ENCODE measurements at regions not wholly inside any gene's neighbourhood (a gene's known extent, or its start where the extent isn't known, plus 50 kb on each side); places are given as distances from the start of the nearest gene placed in this dataset.

DNA sequence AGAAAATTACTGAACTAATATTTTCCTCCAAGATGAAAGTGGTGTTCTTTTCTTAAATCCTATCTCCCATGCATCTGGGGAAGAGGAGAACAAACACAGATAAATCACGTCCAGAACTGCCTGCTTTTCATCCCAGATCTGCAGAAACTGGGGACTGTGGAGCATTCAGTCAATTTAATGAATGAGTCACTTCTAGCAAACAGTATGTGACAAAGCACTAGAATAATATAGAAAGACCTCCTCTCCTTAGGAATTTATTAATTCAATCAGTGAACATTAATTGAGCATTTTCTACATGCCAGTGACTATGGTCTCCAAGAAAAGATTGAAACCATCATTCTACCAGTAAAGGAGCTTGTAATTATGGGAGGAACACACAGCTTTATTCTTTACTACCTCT, 693.4 kb upstream of the ID2 start:
- no peak for DNase-seq

DNA sequence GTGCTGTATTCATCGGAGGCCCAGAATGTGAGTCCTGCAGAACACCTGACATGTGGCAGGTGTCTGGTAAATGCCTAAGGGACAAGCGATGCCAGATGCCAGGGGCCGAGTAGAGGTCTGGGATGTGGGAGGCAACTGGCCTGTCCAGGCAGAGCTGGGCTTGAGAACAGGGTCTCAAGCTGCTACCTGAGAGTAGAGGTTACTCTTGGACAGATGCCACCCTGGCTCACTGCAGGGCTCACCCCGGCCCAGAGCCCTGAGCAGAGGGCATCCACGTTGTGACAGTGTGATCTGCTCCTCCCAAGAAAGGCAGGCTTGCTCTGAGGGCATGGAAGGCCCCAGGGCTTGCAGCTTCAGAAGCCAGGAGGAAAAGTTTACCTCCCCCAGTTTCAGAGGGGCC, 692.0 kb upstream of the ID2 start:
- DNase-seq: no peak

DNA sequence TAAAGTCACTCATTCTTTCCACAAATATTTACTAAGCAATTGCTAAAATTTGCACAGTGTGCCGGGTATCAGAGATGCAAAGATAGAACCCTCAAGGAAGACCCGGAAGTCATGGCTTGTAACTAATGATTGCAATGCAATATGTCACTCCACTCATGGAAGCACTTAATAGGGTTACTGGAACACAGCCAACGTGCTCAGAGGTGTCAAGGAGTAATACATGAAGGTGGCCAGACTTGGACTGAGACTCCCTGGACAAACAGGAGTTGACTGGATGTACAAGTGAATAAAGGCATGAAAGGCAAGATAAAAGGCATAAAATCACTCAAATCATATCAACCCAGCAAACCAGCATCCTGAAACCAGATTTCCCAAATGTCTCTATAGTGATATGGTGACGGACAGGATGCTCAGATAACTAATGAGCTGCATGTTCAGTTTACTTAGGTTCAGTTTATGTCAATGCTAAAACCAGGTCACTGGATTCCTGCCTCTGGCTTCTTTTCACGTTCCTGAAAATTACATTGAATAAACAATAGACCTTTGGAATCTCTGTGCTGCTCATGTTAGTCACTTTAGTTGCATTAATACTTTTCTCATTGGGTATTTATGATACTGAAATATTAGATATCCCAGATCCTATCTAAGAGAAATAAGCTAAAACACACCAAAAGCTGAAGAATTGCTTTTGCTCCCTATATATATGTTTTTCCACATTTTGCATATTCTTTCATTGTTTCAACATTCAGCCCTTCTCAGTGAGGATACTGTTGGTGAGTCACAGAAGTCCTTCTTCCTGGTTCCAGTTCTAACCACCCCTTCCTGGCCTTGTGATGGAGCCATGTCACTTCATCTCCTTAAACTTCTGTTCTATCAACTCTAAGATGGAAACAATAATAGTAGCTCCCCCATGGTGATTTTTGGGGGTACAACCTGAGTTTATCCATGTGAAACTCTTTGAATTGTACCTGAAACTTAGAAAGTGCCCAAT, 688.9 kb upstream of the ID2 start:
- DNase-seq: no peak

DNA sequence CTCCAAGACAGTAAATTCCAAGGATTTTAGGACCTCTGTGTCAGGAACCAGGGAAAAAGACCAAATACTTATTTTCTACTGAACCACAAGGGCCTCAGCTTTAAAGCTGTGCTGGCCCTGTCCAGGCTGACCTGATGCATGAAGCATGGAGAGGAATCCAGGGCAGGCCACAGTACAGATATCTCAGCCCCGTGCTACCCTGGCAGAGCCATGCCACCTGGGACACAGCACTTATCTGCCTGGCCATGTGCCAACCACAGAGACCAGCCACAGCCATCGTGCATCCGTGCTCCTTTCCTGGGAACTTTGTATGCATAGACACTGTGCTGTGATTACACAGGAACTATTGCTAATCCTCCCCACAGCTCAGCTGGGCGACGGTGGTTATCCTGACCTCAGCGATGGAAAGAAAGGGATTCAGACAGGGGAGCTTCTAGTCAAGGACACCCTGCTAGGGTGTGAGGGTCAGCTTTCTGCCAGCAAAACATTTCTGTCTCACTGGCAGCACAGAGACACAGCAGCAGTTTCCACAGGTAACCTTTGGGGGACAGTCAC, 687.4 kb upstream of the ID2 start:
- no peak for DNase-seq

DNA sequence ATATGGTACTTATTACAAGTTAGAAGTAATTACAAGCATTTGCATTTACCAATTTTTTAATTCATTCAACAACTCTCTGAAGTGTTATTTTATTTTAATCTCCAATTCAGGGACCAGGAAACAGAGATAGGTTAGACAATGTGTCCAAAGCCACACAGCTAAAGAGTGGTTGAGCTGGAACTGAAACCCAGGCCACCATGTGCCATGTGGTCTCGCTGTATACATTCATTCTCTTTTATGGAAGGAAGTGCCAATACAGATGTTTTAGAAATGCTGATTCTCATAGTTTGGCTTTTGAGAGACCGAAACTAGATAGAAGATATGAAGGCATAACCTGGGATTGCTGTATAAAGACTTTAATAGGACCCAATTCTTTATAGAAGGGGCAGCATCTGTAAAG, 684.6 kb upstream of the ID2 start:
- no peak for DNase-seq

DNA sequence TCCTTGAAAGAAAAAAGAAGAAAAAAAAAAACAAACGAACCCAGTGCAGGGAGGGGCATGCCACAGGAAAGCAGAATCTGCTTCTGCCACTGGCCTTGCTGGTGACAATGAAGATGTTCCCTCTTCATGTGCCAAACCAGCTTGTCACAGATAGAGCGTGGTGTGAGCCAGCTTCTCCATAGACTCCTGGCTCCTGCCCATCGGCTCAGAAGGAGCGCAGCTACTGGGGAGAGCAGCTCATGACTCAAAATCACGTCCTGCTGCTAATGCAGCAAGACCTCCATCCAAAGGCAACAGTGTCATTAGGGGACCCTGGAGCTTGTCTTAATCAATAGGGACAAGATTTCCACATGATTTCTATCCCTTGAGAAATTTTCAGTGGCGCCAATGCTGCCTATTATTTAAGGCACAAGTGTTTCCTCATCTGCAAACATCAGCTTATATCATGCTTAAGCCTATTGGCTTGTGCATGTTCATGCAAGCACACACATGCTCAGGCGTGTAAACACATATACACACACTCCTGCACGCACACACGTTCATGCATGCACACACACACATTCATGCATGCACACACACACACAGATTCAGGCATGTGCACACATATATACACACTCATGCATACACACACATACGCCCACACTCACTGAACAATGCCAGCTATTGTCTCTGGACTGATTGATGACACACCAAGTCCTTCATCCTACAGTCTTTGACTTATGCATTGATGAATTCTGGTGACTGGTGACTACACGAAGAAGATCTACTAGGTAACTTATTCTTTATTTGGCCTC, 682.0 kb upstream of the ID2 start:
- no peak for DNase-seq

DNA sequence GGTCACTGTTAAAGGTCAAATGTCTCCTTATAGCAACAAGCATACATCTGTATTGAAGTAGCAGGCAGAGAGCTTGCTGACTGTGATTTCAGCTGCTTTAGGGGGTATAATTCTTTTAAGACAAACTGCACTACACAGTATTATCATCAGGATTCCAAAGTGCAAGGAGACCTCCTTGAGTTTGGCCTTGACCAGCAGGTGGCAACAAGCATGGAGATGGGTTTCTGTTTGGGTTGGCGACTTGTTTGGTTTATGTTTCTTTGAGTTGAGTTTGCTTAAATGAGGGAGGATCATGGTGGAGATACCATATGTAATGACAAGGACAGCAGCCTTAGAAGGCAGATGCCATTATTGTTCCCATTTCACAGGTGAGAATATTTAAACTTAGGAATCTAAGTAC, 681.0 kb upstream of the ID2 start:
- DNase-seq: no peak

DNA sequence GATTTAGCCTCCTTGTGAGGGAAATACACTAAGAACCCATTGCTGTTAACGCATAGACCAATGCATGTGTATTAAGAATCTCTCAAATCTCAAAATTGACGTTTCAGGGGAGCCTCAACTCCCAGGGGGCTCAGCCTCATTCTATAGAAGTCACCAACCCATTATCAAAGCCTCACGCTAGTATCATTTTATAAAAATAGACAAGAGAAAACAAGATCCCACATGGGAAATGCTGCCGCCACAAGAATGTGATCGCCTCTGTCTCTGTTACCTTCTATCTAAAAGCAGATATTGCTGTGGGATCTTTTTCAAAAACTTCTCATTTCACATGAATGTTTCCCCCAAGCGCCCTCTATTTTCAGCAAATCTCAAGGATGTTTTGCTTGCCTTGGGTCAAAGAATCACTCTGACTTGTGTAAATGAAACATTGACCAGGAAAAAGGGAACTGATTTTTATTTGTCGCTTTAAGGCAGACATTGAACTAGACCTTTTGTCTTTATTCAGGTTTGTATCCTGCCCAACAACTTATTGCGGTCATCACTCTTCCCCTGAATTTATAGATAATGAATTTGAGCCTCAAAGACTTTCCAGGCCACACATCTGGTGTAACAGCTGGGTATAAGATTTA, 679.0 kb upstream of the ID2 start:
- no peak for DNase-seq

DNA sequence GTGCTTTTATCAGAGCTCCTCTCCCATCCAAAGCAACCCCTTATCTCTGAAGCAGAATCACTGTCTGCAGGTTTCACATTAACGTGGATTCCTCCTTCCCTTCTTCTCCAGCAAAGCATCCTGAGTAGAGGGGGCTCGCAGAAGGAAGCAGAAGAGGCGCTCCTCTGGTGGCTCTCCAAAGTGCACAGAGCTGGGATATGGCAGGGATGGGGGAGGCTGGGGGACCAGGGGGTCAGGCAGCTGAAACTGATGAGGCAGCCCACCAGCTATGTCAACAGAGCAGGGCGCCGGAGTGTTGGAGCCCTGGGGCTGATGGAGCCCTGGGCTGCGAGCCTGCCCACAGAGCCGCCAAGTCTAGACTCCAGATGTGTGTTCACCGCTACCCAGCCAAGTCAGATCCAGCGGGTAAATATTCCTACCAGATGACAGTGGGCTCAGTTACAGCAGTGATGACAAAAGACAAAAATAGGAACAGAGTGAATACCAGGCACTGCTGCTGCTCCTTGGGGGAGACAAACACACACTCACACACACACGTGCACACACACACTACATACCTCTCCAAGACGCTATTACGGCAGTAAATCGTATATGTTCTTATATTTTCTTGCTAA, 678.3 kb upstream of the ID2 start:
- DNase-seq: peak; percentile 89

DNA sequence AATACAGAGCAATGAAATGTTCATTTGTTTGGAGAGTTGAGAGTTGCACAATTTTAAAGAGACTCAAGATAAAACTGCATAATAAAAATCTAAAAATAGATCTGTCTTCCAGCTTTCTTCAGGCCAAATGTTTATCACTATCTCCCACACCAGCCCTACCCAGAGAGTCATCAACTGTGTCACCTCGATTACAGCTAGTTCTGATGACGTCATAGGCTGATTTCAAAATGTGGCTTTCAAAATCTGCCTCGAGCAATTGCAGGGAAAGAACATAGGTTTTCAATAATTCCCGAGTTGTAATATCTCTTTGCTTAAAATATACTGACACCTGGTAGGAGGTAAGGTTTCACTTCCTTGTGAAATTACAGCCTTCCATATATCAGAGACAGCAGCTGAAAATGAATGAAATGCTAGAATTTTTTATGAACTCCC, 677.6 kb upstream of the ID2 start:
- no peak for DNase-seq

DNA sequence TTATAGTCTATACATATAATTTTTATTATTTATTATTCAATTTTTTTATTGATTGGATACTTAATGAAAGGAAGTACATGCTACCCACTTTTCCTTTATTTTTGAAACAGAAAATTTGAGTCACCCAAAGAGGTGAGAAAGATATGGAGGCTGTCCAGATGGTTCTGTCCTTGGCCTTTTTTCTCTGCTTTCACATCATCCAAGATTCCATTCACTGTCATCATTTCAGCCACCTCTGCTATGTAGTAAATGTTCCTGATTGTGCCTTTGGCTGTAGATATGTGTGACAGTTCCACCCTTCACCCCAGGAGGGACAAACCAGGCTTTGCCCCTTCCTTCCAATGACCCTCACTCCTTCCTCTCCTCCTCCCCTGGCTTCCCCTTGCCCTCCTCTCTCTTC, 675.7 kb upstream of the ID2 start:
- no peak for DNase-seq

DNA sequence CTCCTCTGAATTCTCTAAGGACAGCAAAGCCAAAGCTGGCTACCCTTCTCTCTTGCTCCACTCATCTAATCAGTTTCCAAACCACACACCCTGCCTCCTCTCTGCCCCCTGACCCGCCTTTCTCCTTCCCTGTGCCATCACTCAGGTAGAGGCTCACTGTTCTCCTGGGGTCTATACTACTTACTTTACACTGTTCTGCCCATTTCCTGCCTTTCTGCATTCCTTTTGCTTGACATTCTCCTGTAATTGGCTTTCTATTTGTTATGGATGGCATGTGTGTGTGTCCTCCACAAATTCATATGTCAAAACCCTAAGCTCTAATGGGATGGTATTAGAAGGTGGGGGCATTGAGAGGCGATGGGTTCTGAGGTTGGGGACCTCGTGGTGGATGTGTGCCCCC, 675.2 kb upstream of the ID2 start:
- DNase-seq: no peak

DNA sequence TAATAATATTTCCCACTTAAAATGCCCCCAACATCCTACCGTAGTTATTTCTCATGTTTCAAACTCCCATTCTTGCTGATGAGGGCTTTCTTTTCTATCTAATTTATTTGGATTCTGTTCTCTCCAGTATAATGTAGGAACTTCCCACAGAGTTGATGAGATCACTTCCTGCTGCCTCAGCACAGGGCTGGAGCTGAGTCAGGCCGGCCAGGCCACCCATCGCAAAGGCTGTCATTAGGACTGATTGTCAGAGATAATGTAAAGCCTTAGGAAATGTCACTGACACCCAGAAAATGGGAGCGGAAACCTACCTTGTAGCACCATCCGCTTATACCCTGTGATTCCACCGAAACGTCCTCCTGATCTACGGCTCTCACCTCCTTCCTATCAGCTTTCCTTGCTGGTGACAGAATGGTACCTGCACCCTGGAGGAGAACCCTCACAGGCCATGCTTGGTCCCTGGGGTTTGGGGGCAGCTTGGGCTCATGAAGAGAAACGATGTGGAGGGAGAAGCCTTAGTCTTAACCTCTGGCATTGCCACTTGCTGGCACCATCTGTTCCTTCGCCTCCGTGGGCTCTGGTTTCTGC, 672.8 kb upstream of the ID2 start:
- DNase-seq: no peak

DNA sequence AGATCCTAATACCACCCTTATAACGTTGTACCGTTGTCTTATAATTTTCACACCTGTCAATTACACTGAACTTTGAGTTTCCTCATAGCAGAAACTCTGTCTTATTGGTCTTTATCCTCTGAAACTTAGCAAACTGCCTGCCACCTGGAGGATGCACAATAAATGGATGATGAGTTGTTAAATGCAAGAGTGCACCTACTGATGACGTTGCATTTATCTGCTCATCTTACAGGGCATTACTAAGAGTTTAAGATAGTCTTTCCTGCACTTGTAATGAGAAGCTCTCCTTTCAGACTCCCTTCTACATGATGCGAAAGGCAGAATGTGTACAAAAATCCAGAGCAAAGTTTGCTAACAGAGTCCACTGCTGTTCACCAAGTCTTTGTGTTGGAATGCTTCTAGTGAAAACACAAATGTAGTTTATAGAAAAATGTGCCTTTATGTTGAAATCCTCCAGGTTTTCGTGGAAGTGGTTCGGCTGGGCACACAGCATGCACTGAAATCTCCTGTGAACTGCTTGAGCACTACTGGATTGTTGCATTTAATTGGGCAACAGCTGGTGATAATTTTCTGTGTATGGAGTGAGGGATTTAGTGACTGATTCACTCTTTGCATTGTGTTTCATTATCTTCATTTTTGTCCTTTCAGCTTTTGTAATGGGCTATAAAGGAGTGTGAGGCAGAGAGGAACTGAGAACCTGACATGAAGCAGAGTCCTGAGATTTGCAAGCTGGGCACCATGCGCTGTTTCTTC, 665.8 kb upstream of the ID2 start:
- DNase-seq: no peak

DNA sequence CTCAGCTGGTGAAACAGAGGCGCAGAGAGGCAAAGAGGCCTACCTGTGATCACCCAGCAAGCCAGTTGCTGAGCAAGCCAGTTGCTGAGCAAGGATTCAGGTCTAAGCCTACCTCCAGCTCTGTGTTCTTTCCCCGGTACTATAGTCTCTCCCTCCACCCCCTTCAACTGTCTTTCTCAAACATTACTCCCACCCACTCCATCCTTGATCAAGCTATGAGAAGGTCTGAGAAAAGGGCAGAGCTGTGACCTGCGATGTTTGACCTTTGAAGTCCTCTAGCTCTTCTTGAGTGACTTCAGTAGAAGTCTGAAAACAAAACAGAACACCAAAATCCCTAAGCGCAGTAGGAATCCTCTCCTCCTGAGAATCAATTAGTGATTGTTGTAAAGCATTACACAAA, 665.2 kb upstream of the ID2 start:
- DNase-seq: no peak

DNA sequence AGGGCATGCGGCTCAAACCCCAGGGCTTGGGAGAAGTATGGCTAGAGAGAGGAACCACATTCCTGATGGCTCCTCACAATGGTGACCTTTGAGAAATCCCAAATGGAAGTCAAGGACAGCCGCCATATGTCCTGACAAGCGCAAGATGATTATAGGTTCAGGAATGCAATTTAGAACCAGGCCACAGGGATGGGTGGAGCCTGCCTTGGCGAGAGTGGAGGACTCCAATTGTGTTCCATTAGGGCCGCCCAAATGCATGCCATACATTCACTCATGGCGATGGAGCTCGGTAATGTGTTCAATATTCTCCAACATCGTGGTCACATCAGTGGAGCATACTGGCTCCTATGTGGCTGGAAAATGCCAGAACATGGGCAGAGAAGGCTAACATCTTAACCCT, 662.9 kb upstream of the ID2 start:
- no peak for DNase-seq

DNA sequence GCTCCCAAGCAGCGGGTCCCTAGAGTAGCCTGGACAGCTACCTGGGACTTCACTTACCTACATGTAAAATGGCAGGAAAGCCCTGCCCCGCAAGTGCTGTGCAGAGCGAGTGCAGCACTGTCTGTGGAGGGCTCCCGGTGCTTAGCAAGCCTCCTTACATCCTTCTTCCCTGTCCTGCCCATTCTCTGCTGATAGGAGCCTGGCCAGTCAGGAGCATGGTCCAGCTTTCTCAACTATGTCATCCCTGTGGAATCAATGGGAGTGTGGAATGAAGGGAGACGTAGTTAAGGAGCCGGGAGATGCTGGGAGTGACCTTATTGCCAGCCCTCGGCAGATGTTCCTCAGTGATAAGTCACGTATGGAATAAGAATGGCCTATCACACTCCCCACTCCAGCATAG, 661.9 kb upstream of the ID2 start:
- no peak for DNase-seq

DNA sequence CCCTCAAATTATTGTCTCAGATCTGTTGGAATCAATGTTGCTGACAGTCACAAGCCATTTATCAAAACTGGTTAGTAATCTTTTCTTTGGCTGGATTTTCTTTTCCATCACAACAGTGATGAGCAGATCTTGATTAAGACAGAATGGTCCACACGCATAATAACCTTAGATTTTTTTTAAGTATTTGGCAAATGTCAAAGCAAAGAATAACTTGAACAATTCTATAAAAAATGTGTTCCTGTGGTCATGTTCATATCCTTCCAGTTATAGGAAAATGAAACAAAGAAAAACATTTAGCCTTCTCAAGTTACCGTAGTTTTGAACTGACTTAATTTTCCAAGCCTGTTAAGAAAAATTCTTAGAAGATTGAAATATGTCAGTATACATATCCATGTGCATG, 659.9 kb upstream of the ID2 start:
- no peak for DNase-seq

DNA sequence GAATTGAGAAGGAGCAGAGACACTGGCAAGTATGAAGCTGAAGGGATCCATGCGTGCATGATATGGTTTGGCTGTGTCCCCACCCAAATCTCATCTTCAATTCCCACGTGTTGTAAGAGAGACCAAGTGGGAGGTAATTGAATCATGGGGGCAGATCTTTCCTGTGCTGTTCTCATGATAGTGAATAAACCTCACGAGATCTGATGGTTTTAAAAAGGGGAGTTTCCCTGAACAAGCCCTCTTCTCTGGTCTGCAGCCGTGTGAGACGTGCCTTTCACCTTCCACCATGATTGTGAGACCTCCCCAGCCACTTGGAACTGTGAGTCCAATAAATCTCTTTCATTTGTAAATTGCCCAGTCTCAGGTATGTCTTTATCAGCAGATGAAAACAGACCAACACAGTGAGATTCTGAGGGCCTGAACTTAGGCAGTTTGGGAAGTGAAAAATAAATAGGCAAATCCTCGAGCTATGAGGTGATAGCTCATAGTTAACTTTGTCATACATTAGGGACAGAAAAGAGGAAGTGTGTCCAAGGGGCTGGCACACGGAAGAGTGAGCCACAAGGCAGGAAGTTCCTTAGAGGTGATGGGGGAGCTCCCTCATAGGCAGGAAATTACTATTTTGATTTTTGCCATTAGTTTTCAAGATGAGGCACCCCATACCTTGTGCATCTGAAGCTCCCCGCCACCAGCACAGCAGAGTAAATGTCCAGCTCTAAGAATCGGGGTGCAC, 658.8 kb upstream of the ID2 start:
- DNase-seq: no peak

DNA sequence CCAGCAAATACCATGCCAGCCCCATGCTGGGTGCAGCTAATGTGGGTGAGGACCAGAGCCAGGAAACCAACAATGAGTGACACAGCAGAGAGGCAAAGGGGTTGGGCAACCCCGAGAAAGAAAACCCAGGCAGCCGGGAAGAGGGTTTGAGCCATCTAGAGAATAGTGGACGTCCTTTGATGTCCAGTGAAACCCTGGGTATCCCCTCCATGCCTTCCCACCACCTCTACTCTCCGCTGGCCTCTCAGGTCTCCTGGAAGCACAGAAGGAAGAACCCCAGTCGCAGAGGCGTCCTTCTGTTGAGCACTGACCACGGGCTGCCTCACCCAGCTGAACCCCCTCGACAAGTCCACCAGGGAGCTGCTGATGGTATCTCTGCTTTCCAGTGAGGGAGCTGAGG, 657.4 kb upstream of the ID2 start:
- no peak for DNase-seq

DNA sequence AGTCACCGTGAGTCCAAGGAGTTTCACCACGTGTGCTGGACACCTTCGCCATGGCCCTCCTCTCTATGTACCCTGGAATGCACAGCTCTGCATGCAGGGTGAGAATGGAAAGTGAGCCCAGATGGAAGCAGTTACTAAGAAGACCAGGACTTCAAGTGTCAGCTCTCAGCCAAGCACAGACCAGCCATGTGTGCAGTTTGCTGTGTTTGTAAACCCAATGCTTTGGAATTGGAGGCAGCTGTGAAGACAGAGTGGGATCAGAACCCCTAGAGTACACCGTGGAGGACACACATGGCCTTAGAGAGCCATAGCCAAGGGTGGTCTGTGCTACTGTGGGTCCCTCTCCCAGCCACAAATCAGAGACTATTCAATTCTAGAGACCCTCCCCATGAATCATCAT, 655.5 kb upstream of the ID2 start:
- no peak for DNase-seq

All from right hindlimb (tissue), 1 donor.